GM21723 (cell line): ENCODE measurements at regions not wholly inside any gene's neighbourhood (a gene's known extent, or its start where the extent isn't known, plus 50 kb on each side); places are given as distances from the start of the nearest gene placed in this dataset.

ENCODE experiments used
- ATAC-seq: cut with Tn5 transposase; IDR thresholded peaks from one replicate; pipeline ENCODE4 v1.9.1; 2021; ENCODE audit warnings: mild to moderate bottlenecking, moderate library complexity; ENCODE audit not compliant: unreplicated experiment

DNA sequence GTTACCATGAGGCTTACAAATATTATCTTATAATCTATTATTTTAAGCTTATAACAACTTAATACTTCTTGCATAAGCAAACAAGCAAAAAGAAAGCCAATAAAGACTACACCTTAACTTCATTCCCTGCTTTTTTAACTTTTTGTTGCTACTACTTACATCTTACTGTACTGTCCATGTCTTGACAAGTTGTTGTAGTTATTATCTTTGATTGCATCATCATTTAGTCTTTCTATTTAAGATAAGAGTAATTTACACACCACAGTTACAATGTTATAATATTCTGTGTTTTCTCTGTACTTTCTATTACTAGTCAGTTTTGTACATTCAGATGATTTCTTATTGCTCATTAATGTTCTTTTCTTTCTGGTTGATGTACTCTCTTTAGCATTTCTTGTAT is 346.6 kb downstream of the SMARCA1 start:
- ATAC-seq = no peak

DNA sequence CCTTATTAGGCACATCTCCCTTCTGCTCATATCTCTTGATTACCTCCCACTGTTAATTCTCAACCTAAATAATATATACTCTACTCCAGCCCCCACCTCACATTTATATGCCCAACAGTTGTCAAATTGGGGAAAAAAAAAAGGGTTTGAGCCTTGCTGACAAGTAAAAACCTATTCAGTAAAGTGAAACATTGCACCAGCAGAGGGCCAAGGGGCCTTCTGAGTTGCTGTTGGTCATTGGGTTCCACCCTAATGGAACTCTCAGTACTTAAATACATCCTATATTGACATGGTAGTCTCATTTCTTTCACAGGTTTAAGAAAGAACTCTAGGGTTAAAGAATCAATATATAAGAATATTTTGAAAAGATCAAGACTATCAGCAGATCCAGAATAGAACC is 362.2 kb downstream of the SMARCA1 start:
- ATAC-seq = no peak

DNA sequence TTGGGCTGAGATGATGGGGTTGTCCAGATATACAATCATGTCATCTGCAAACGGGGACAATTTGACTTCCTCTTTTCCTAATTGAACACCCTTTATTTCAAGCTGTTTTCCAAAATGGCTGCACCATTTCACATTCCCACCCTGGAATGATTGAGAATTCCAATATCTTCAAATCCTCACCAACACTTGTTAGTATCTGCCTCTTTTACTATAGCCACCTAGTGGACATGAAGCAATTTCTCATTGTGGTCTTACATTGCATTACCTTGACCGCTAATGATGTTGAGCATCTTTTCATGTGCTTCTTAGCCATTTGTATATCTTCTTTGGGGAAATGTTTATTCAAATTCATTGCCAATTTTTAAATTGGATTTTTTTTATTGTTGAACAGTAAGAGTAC is 364.8 kb downstream of the SMARCA1 start:
- ATAC-seq = no peak

DNA sequence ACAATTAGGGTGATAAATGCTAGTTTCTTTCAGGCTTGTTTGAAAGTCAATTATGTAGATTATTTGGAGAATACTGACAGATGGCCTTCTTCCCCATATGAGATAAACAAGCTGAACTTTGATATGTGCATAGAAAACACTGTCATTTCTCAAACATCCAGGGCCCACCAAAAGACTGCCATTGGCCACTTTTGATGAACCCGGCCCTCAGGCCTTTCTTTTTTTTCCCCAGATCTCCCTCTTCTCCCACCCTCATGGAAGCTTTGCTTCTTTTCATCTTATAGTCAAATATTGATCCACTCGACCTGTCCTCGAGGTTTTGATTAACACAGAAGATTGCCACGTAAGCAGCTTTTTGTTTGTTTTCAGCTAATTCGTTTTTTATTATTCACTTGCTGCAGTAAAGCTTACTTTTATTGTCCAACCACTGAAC is 377.4 kb downstream of the SMARCA1 start:
- ATAC-seq = no peak

DNA sequence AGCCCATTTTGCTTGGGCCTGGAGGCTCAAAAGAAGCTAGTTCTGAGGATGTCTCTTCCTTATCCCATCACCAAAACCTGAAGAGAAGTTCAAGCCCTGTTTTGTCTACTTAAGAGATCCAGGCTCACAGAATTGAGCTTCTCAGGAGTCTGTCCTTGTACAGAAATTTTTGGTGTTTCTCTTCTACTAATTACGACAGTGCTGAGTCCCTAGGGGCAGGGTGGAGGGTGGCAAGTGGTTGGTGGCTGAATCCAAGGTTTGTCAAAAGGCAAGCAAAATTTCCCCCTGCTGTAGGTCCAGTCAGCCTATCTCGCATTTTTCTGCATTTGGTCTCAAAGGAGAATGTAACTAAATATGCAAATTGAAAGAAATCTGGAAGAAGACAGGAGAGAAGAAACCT is 377.9 kb downstream of the SMARCA1 start:
- ATAC-seq = no peak

DNA sequence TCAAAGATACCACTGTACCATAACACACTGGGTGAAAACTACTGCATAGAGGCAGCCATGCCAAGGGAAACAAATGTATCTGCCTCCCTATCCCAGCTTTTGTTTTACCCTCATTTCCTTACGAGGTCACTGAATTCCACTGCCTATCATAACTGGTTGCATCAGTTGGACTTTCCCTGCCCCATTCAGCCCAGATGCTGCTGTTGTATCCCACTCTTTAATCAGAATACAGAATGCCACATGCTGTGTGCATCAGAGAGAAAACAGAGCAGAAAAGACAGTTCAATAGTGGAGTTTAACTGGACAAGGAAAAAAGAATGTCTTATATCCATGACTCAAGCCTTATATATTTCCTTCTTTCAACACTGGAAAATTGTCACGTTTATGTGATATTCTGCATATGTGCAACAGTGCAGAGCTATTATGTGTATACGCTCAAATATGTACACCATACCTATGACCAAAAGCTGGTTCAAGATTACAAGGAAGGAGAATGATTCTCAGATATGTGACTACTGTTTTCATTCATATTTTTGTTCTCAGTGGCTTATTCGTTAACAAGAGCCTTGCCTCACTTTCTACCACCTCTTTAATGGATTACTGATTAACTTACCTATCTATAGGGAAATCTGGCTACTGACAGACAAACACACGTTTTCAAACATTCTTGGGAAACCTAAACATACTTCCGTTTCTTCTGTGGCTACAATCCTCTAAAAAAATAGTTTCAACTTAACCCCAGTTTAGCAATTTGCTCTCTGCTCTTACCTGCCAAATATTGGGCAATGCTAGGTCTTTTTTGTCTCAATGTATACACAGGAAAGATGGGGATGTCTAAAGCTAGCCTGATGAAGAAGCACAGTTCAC is 378.9 kb downstream of the SMARCA1 start:
- ATAC-seq = no peak

DNA sequence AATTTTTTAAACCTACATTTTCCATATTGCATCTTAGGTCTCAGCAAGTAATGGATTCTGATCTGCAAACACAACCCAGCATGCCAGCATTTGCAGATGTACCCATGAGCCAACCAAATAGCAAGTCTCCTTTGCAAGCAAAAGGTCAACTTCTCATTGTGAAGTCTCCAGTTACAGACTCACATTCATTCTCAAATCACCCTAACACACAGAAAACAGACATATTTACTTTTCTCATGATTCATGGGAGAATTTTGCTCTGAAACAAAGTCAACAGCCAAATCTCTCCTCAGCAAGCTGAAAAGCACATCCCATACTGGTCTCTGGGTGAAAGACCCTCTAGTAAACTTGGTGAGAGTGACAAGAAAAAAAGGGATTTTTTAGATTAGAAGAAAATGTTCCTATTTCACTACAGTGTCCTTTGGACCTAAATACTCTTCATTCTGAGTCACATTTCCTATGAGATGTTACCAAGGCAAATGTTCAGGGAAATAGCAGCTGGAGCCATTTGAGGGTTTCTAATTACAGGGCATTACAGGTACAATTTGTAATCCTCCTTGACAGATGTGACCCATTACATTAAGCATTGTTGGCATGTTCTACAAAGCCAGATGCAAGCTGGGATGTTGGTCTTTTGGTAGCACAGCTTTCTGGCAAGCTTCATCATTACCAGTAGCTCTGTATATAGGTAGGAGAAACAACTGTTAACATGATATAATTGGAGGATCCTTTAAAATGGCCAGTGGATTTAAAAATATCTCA is 383.3 kb downstream of the SMARCA1 start:
- no peak for ATAC-seq

DNA sequence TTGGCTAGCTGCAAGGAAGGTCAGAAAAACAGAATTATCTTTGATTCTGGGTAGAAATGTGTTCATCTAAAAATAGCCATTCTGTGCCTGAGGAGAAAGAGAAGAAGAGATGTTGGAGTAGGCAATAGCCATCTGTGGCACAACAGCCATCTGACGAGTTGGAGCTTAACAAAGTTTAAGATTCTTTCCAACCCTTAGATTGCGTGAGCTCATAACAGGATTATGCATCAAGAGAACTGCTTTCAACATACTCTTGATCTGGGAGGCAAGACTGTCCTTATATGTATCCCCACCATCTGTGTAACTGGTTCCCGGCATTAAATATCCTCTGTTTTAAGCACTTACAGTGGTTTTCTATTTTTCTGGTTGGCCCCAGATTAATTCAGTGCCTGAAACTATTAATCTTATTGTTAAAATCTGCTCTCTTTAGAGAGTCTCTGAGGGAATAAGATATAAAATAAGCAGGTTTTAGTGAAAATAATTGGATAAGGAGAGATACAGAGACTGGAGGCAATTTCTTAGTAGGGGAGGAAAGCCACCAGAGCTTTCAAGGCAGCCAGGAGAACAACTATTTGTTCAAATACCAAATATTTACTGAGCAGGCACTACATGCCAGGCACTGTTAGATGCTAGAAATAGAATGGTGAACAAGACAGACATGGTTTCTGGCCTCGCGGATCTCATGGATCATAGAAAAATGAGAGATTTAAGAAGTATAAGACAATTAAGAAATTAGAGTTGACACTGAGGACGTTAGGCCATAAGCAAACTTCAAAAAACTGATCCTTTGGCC is 398.0 kb downstream of the SMARCA1 start:
- no peak for ATAC-seq

DNA sequence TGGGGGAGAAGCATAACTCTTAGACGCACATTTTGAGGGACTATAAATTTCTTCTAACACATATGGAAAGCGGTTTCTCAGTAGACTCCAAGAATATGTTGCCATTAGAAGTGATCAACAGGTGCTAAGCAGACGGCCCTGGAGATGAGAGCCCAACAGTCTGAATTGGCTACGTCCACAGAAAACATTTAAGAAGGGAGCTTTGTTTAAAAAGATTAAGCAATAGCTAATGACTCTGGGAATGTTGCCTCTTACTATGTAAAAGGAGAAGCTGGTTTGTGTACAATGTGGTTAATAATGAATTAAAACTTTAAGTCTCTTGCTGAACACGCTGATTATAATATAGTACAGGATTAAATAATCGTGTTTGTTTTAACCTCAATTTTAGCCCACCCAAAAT is 399.5 kb downstream of the SMARCA1 start:
- no peak for ATAC-seq

DNA sequence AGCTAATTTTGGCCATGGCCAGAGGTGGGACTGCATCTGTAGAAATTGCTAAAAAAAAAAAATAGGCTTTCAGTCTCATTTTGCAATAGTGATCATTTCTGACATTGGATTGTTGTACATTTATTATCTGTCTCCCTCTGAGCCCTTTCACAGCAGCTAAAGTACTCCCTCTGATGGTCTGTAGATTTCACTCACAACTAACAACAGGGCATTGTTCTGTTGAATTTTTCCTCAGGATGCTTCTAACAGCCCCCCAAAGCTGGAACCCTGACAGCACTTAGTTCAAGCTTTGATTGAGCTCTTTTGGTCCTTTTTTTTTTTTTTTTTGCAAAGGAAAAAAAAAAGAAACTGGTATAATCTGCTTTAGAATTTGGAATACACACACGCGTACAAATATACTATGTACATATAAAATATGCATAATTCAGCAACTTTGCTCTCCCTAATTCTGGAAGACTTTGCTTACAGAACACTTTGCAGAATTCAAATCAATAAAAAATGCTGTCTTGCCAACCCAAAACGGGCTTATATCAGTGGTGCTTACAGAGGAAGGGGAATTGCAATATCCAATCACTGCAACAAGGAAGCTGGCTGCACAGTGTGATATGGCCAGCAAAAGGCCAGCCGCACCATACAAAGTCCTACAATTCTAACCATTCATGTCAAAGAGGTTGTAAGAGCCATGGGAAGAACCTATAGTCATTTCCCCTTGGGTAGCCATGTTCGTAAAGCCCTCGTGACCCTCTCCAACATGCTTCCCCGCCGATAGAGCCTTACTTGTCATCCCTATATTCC is 406.4 kb downstream of the SMARCA1 start:
- no peak for ATAC-seq

DNA sequence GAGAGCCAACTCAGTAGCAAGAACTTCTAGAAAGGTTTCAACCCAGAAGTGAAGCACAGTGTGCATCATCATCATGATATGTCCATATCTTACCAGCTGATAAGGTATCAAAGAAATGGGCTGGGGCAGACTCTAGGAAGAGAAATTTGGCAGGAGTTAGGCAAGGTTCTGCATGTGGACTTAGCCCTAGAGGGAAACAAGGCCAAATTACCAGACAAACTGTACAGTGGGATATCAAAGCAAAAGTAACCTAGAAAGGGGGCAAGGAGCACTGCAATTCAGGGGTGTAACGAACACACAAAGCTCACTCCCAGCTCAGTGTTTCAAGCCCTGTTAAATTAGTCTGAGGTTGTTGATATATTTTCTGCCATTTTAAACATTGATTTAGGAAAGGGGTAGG is 407.4 kb downstream of the SMARCA1 start:
- ATAC-seq = no peak

DNA sequence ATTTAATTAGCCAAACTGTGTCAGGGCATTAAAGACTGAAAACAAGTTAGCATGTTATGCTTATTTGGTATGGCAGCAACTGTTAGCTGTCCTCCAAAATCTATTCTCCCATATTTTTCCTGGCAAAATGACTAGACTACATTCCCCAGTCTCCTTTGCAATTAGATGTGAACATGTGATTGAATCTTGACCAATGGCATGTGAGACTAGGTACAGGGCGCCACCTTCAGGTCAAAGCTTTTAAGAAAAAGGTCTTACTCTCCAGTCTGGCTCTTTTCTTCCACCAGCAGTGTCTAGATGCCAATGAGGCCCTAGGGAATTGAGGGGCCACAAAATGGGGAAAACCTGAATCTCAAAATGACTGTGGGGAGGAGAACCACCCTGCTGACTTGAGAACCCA is 408.2 kb downstream of the SMARCA1 start:
- ATAC-seq = peak; percentile 95

DNA sequence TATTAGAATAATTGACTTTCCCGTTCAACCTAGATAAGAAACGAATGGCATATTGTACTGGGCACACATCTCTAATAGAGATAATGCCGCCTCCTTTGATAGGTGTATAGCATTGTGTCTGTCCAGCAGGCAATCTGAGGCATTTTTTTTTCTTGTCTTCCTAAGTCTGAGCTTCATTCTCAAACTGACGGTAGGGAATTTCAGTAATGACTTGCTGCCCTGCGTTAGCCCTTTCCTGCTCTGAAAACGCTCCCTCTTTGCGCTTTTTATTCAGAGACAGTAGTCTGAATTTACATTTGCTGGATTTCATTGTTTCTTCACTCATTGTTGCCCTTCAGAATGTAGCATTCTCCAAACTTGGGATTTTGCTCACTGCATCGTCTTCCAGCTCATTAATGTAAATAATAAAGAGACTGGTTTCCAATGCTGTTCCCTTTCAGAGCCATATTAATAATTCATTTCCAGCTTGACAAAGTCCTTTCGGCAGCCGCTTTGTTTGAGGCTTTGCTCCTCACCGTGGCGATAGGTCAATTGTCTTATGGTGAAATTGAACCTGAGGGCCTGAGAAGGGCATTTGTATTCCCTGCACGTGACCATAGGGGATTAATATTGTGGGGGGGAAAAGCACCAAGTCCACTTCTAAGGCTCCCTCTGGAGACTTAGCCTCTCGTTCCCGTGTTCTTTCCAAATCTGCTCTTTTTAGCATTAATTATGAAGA is 412.1 kb downstream of the SMARCA1 start:
- no peak for ATAC-seq

DNA sequence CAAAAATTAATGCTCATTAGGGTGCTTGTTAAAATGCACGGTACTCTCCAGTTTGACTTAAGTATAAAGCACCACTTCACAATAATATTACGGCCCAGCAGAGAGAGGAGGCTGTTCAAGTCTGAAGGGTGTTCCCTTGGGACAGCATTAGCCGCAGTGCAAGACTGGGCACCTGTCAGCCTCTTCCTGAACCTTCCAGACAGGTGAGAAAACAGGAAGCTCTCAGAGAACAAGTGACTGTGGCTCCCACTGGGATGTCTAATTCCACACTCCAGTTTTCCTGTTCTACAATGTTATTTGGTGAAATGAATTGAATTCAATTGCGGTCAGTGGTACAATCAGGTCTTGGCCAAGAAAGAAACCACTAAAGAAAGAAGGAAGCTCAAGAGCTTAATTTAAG is 414.4 kb downstream of the SMARCA1 start:
- no peak for ATAC-seq

DNA sequence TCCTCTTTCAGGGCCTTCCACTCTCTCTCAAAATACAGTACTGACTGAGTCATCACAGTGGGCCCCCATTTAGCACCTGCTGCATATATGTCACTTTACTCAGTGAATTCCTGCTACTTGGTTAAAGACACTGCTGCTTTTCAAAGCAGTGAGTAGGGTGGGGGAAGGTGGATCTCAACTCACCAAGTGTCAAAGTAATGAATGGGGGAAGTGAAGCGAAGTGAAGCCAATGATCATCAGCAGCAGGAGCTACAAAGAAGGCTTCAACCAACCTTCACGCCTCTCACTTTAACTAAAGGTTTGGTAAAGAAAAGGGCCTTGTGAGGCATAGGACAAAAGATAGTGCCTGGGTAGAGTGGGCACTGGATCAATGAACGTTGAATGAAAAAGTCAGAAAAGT is 424.1 kb downstream of the SMARCA1 start:
- ATAC-seq = no peak

DNA sequence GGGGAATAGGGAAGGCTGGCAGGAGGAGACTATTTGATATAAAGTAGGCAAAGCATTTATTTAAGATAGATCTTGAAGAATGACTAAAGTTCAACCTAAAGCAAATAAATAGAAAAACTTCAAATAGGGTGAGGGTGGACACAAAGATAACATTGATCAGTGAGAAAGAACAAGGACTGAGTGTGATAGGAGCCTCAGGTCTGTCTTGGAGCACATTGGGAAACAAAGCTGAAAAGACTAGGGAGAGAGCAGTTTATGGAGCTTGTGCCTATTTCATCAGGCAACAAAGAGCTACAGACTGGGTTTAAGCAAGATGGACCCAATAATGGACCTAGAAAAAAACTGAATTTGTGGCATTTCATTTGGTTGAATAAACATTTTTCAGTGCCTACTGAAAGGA is 425.6 kb downstream of the SMARCA1 start:
- no peak for ATAC-seq

DNA sequence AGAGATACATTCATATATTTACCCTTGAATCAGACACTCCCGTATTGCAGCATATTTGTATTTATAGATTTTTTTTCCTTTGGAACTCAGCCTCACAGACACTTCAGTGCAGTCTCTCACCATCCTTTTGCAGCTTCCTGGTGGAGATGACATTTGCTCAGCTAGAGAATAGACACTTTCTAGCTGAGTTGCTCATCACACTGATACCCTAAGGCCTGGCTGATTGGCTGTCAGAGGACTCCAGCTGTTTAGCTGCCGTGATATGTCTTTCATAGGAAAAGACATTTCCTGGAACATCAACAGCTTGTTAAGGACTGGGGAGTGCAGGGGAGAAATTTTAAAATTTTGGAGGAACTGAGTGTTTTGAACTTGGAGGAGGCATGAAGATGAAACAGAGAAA is 429.6 kb downstream of the SMARCA1 start:
- ATAC-seq = no peak

DNA sequence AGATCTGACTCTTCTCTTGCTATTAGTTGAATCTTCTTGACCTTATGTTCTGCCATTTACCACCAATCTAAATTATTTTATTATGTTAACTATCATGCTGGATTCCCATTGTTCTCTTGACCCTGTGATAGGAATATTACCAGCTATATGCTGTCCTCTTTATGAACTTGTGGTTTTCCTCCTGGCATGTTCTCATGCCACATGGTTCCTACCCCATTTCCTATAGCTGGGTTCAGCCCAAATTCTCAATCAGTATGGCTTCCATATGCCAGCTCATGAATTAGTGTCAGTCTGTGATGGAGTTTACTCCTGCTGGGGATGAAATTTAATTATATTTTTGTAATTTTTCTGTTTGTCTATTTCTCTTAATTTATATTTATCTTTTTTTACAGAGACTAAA is 430.5 kb downstream of the SMARCA1 start:
- ATAC-seq = no peak

DNA sequence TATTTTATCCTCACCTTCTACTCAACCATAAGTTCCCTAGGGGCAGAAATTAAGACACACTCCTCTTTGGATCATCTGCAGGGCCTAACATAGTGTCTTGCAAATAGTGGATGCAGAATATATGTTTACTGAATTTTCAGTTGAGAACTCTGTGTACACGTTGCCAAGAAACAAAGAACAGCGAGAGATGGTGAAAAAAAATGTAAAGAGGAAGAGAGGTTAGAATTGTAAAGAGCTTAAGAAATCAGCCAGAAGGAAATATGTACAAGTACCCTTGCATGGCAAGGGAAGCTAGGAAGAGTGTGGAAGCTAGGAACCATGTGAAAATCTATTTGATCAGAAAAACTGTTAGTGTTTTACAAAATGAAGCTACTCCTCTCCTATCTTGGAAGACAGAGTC is 431.0 kb downstream of the SMARCA1 start:
- ATAC-seq = no peak

DNA sequence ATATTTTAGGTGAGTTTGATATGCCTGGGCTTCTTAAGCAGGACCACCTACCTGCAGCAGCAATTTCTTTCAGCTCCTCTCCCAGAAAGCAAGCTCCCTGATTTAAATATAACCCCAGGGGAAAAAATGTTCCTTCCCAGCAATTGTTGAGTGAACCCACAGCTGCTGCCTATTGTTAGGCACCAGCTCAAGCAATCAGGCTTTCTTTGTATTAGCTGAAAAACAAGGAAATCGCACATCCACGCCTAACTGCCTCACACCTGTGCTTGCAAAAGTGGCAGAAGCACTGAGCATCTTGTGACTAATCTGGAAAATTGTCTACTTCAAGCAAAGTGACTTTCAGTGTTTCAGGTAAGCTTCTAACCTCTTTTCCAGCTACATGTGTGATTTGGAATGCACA is 432.2 kb downstream of the SMARCA1 start:
- no peak for ATAC-seq
